OCI-LY1 (cell line): ENCODE measurements at regions not wholly inside any gene's neighbourhood (a gene's known extent, or its start where the extent isn't known, plus 50 kb on each side); places are given as distances from the start of the nearest gene placed in this dataset.

Experiments
- H2AFZ ChIP-seq: fragments of 200-600 bp; sonication (generic), shearing (Covaris generic); 2 replicates; pipeline ENCODE4 v1.6.0; 2014; ENCODE audit warnings: antibody characterized with exemption, mild to moderate bottlenecking, low read length
- H3F3A ChIP-seq: fragments of 200-600 bp; sonication (generic), shearing (Covaris generic); 2 replicates; pipeline ENCODE4 v1.6.0; 2014; ENCODE audit warnings: mild to moderate bottlenecking, antibody characterized with exemption, low read length, moderate library complexity; ENCODE audit not compliant: insufficient read depth
- H3K27ac ChIP-seq: fragments of 200-600 bp; sonication (generic); 2 replicates; pipeline ENCODE4 v1.5.1; 2014; ENCODE audit warnings: low read length, mixed run types, mild to moderate bottlenecking, low read depth; ENCODE audit not compliant: poor library complexity, severe bottlenecking
- H3K27me3 ChIP-seq: fragments of 200-600 bp; sonication (generic); 2 replicates; pipeline ENCODE4 v1.6.0; 2014; ENCODE audit warnings: antibody characterized with exemption, mild to moderate bottlenecking, low read length, moderate library complexity; ENCODE audit not compliant: insufficient read depth
- H3K36me3 ChIP-seq: fragments of 200-600 bp; sonication (generic); 2 replicates; pipeline ENCODE4 v1.6.1; 2014; ENCODE audit warnings: mild to moderate bottlenecking, antibody characterized with exemption, low read length, moderate library complexity, mixed read lengths; ENCODE audit not compliant: insufficient read depth
- H3K4me1 ChIP-seq: fragments of 200-600 bp; sonication (generic); 2 replicates; pipeline ENCODE4 v1.5.1; 2014; ENCODE audit warnings: mild to moderate bottlenecking, low read length, moderate library complexity; ENCODE audit not compliant: insufficient read depth, severe bottlenecking
- H3K4me2 ChIP-seq: fragments of 200-600 bp; sonication (generic), shearing (Covaris generic); 2 replicates; pipeline ENCODE4 v1.6.1; 2014; ENCODE audit warnings: low read length
- H3K4me3 ChIP-seq: fragments of 200-600 bp; sonication (generic); 2 replicates; pipeline ENCODE4 v1.5.1; 2014; ENCODE audit warnings: low read length, low read depth, mild to moderate bottlenecking, mixed read lengths; ENCODE audit not compliant: poor library complexity, severe bottlenecking
- H3K79me2 ChIP-seq: fragments of 200-600 bp; shearing (Covaris generic); 2 replicates; pipeline ENCODE4 v1.6.1; 2016; ENCODE audit warnings: mixed run types, low read length, mixed read lengths; ENCODE audit not compliant: insufficient read depth
- H3K9ac ChIP-seq: fragments of 200-600 bp; sonication (generic), shearing (Covaris generic); 2 replicates; pipeline ENCODE4 v1.6.1; 2014; ENCODE audit warnings: mild to moderate bottlenecking, low read length, mixed read lengths
- H3K9me2 ChIP-seq: fragments of 200-600 bp; sonication (generic), shearing (Covaris generic); 2 replicates; pipeline ENCODE4 v1.6.1; 2014; ENCODE audit warnings: low read depth, mild to moderate bottlenecking, low read length, mixed read lengths
- H3K9me3 ChIP-seq: fragments of 200-600 bp; shearing (Covaris generic); 2 replicates; pipeline ENCODE4 v1.6.1; 2014; ENCODE audit warnings: low read length, mixed read lengths
- H4K20me1 ChIP-seq: fragments of 200-600 bp; sonication (generic), shearing (Covaris generic); 2 replicates; pipeline ENCODE4 v1.6.0; 2016; ENCODE audit warnings: mild to moderate bottlenecking, low read length; ENCODE audit not compliant: insufficient read depth
- CTCF ChIP-seq: fragments of 200-600 bp; sonication (generic), shearing (Covaris generic); IDR thresholded peaks from 2 replicates; pipeline ENCODE4 v1.5.1; 2017; ENCODE audit warnings: mild to moderate bottlenecking, antibody characterized with exemption, low read length, moderate library complexity, mixed read lengths
- EZH2 ChIP-seq: fragments of 200-600 bp; sonication (generic), shearing (Covaris generic); IDR thresholded peaks from 2 replicates; pipeline ENCODE4 v1.8.0; 2017; ENCODE audit warnings: borderline replicate concordance, mixed run types, mild to moderate bottlenecking, antibody characterized with exemption, low read length, moderate library complexity, mixed read lengths

DNA sequence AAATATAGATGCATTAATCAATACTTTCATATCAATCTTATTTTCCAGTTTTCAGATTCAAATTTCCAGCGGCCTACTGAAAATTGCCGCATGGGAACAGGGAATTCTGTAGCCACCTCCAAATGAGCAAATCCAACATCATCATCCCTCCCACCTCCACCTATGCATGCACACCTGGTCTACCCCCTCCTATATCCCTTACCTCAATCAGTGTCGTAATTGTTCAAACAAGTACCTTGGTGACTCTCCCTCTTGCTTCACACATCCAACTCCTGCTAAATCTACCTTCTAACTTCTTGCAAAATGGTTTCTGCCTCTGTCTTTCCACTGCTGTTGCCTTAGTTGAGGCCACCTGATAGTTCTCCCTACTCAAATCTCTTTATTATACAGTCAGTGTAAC lies 160.1 kb downstream of the SOX9 start:
- Histone ChIP-seq H3K27me3 (no peaks in the 10 kb centered on the region), H3F3A (no peaks in the 10 kb centered on the region), H3K9me3 (no peaks in the 10 kb centered on the region), H3K79me2 (no peaks in the 10 kb centered on the region), H3K9me2 (no peaks in the 10 kb centered on the region), H4K20me1 (no peaks in the 10 kb centered on the region), H3K4me3 (no peak overlapping the region), H3K36me3 (no peaks in the 10 kb centered on the region), H3K4me1 (no peaks in the 10 kb centered on the region), H3K9ac (no peak overlapping the region), H3K27ac (no peak overlapping the region), H3K4me2 (no peak overlapping the region), H2AFZ (no peak overlapping the region)
- TF ChIP-seq EZH2 (no peak), CTCF (no peak)

DNA sequence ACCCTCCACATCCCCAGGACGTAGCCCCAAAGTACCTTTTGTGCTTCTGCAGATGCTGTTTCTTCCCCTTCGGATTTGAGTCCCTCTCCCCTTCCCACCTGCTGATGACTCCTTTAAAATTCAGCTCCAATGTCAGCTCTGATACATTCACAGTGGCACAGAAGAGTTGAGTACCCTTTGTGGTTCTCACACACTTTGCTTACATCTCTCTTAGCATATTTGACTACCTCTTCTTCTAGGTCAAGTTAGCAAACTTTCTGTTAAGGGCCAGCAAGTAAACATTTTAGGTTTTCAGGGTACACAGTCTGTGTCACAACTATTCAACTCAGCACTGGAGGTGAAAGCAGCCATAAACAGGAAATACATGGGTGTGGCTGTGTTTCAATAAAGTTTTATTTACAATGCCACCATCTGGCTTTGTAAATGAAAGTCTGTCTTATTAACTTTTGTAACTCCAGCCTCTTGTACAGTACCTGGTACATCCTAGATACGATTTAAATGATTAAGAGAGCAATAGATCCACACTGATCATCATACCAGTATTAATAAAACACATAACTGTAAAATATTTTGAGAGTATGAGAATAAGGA lies 161.7 kb downstream of the SOX9 start:
- Histone ChIP-seq H4K20me1 (no peaks in the 10 kb centered on the region), H2AFZ (no peak overlapping the region)
- no peak for TF ChIP-seq CTCF
- no peak for TF ChIP-seq EZH2

DNA sequence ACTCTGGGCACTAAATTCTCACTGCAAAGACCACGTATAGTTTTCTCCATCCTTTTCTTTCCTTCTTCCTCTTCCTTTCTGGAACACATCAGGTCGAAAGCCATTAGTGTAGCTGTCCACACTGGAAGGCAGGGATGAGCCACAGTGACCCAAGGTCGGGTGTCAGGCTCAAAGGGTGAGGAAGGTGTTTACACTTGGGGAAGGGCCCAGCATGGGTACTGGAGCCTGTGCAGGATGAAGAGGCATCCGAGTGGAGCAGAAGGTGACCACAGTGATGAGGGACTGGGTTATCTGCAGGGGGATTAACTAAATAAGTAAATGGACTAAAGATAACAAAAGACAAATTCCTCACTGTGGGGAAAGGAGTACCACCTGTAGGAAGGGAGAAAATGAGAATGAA lies 164.0 kb downstream of the SOX9 start:
- Histone ChIP-seq H3K36me3 (no peaks in the 10 kb centered on the region), H3K9me2 (no peaks in the 10 kb centered on the region), H3F3A (no peaks in the 10 kb centered on the region), H3K79me2 (no peaks in the 10 kb centered on the region), H4K20me1 (no peaks in the 10 kb centered on the region), H2AFZ (no peak overlapping the region), H3K9ac (no peak overlapping the region), H3K9me3 (no peaks in the 10 kb centered on the region), H3K27ac (no peak overlapping the region), H3K27me3 (no peaks in the 10 kb centered on the region), H3K4me2 (no peak overlapping the region), H3K4me1 (no peaks in the 10 kb centered on the region), H3K4me3 (no peak overlapping the region)
- TF ChIP-seq CTCF (no peak), EZH2 (no peak)

More for the DNA sequence above, 161.7 kb downstream of the SOX9 start:
- Histone ChIP-seq H3F3A (no peaks in the 10 kb centered on the region), H3K4me1 (no peaks in the 10 kb centered on the region), H3K9ac (no peak overlapping the region), H3K4me2 (no peak overlapping the region), H3K27ac (no peak overlapping the region), H3K4me3 (no peak overlapping the region), H3K79me2 (no peaks in the 10 kb centered on the region), H3K36me3 (no peaks in the 10 kb centered on the region), H3K9me3 (no peaks in the 10 kb centered on the region), H3K9me2 (no peaks in the 10 kb centered on the region), H3K27me3 (no peaks in the 10 kb centered on the region)
